CD4-positive, alpha-beta T cell treated with Interleukin-12 subunit alpha and Interleukin-12 subunit beta, for 1 hour (primary cell): ENCODE measurements at regions not wholly inside any gene's neighbourhood (a gene's known extent, or its start where the extent isn't known, plus 50 kb on each side); places are given as distances from the start of the nearest gene placed in this dataset.

ENCODE experiments used
- DNase-seq: peaks from one replicate; pipeline ENCODE4 v3.0.0-alpha.2; 2020

DNA sequence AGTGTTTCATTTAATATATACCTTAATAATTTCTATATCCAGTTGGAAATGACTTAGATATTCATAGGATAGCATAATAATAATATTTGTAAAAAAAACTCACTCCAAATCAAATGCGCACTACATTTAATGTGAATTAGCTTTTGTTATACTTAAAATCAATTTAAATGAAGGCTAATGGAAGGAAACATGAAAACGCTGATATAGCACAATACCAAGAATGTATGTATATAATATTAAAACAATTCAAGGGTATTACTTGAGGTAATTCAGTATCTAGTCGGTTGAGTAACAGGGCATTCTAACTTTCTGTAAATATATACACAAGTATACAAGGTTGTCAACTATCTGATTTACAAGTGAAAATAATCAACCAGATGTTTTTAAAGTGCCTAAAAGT, 307.1 kb upstream of the TEX13C start:
- no peak for DNase-seq

GRCh38 chrX:125029131-125029530, 290.5 kb upstream of the TEX13C start:
- DNase-seq: no peak
